HG02852 (cell line): ENCODE measurements at regions not wholly inside any gene's neighbourhood (a gene's known extent, or its start where the extent isn't known, plus 50 kb on each side); places are given as distances from the start of the nearest gene placed in this dataset.
A peak's percentile ranks its signal among the peaks of the same experiment; 100 is the strongest.
"Not testable (repeated sequence)": the region's sequence is repeated elsewhere in the genome, so short reads cannot be mapped to it uniquely, and the experiment has no call there.

Source experiments
- ATAC-seq: cut with Tn5 transposase; IDR thresholded peaks from one replicate; pipeline ENCODE4 v1.9.1; 2021; ENCODE audit warnings: mild to moderate bottlenecking, moderate library complexity; ENCODE audit not compliant: unreplicated experiment

- no peak for ATAC-seq
Measured at GRCh38 chr1:186775881-186776560, 52.7 kb upstream of the PLA2G4A start.

GRCh38 chr1:186775036-186775435, 53.7 kb upstream of the PLA2G4A start:
- ATAC-seq, result no peak

GRCh38 chr1:186772228-186772627, 56.5 kb upstream of the PLA2G4A start:
- peak; percentile 43 for ATAC-seq

GRCh38 chr1:186770421-186770820, 58.3 kb upstream of the PLA2G4A start:
- ATAC-seq, result no peak

- ATAC-seq, result peak; percentile 85
Measured at GRCh38 chr1:186768906-186769305, 59.8 kb upstream of the PLA2G4A start.

- ATAC-seq, result no peak
Measured at GRCh38 chr1:186765446-186765845, 63.3 kb upstream of the PLA2G4A start.

- ATAC-seq, result peak; percentile 78
Measured at GRCh38 chr1:186763107-186763506, 65.6 kb upstream of the PLA2G4A start.

- ATAC-seq, result no peak
Measured at GRCh38 chr1:186762653-186763052, 66.1 kb upstream of the PLA2G4A start.

GRCh38 chr1:186761358-186761757, 67.4 kb upstream of the PLA2G4A start:
- peak; percentile 46 for ATAC-seq

GRCh38 chr1:186760446-186760845, 68.3 kb upstream of the PLA2G4A start:
- no peak for ATAC-seq

- ATAC-seq, result not testable (repeated sequence)
Measured at GRCh38 chr1:186758896-186759606, 69.7 kb upstream of the PLA2G4A start.

- no peak for ATAC-seq
Measured at GRCh38 chr1:186757851-186758250, 70.9 kb upstream of the PLA2G4A start.

GRCh38 chr1:186754542-186755145, 74.1 kb upstream of the PLA2G4A start:
- ATAC-seq, result no peak

GRCh38 chr1:186753241-186753640, 73.0 kb upstream of the PTGS2 start:
- ATAC-seq, result no peak

GRCh38 chr1:186750257-186750656, 70.0 kb upstream of the PTGS2 start:
- ATAC-seq, result no peak

GRCh38 chr1:186749820-186750219, 69.6 kb upstream of the PTGS2 start:
- no peak for ATAC-seq

GRCh38 chr1:186747661-186748060, 67.4 kb upstream of the PTGS2 start:
- ATAC-seq, result no peak

GRCh38 chr1:186745531-186746146, 65.4 kb upstream of the PTGS2 start:
- ATAC-seq, result no peak

GRCh38 chr1:186741640-186742039, 61.4 kb upstream of the PTGS2 start:
- no peak for ATAC-seq

- ATAC-seq, result peak; percentile 80
Measured at GRCh38 chr1:186740324-186740723, 60.1 kb upstream of the PTGS2 start.

GRCh38 chr1:186739515-186739914, 59.3 kb upstream of the PTGS2 start:
- no peak for ATAC-seq

GRCh38 chr1:186738926-186739325, 58.7 kb upstream of the PTGS2 start:
- peak; percentile 88 for ATAC-seq
